ENCODE measurements at regions not wholly inside any gene's neighbourhood (a gene's known extent, or its start where the extent isn't known, plus 50 kb on each side); places are given as distances from the start of the nearest gene placed in this dataset.

DNA sequence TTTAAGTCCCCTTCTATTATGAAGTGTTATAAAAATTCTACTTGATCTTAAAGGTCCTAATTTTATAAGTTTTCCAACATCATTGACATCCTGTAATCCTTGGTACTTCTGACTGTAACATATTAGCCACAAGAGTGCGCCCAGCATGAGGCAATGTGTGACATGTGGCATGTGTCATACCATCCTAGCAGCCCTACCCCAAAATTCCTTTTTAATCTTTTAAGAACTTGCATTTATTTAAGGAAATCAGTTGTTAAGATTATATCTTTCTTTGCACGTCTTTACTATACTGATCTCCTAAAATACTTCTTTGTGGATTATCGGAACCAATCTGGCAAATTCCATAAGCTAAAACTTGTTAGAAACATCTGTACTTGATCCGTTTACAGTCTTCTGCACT lies 167.1 kb upstream of the SLC24A3 start:
- TF ChIP-seq, protein P1, sequence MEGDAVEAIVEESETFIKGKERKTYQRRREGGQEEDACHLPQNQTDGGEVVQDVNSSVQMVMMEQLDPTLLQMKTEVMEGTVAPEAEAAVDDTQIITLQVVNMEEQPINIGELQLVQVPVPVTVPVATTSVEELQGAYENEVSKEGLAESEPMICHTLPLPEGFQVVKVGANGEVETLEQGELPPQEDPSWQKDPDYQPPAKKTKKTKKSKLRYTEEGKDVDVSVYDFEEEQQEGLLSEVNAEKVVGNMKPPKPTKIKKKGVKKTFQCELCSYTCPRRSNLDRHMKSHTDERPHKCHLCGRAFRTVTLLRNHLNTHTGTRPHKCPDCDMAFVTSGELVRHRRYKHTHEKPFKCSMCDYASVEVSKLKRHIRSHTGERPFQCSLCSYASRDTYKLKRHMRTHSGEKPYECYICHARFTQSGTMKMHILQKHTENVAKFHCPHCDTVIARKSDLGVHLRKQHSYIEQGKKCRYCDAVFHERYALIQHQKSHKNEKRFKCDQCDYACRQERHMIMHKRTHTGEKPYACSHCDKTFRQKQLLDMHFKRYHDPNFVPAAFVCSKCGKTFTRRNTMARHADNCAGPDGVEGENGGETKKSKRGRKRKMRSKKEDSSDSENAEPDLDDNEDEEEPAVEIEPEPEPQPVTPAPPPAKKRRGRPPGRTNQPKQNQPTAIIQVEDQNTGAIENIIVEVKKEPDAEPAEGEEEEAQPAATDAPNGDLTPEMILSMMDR (IDR thresholded peaks at IDR 0.05): no peak
- TF ChIP-seq EZH2 (IDR thresholded peaks at IDR 0.05) (no peak), EZH2phosphoT487 (IDR thresholded peaks at IDR 0.05) (no peak)
